Upper lobe of right lung (tissue), 1 donor: ENCODE measurements at regions not wholly inside any gene's neighbourhood (a gene's known extent, or its start where the extent isn't known, plus 50 kb on each side); places are given as distances from the start of the nearest gene placed in this dataset.

Experiments
- ATAC-seq: fragments of 200-7000 bp; cut with Tn5 transposase; one replicate; pipeline ENCODE4 v1.9.1; 2020; ENCODE audit warnings: mild to moderate bottlenecking, moderate library complexity
- DNase-seq: peaks from one replicate; pipeline ENCODE4 v3.0.0-alpha.2; 2020
- H3K27ac ChIP-seq: fragments of 200-600 bp; one replicate; pipeline ENCODE4 v1.8.0; 2022
- H3K27me3 ChIP-seq: fragments of 200-600 bp; one replicate; pipeline ENCODE4 v1.8.0; 2022; ENCODE audit warnings: mild to moderate bottlenecking
- H3K36me3 ChIP-seq: fragments of 200-600 bp; one replicate; pipeline ENCODE4 v1.8.0; 2022
- H3K4me1 ChIP-seq: fragments of 200-600 bp; one replicate; pipeline ENCODE4 v1.8.0; 2022
- H3K4me3 ChIP-seq: fragments of 200-600 bp; one replicate; pipeline ENCODE4 v1.8.0; 2022; ENCODE audit warnings: mild to moderate bottlenecking
- H3K9me3 ChIP-seq: fragments of 200-600 bp; one replicate; pipeline ENCODE4 v1.8.0; 2022
- intact Hi-C: fragments of 100-400 bp; cut with DNase I; formaldehyde crosslinking; loops from one replicate; pipeline ENCODE4 v1.11.0; 2022
- TF ChIP-seq, protein P1 (sequence below): fragments of 200-600 bp; IDR thresholded peaks from one replicate; pipeline ENCODE4 v1.8.0; 2022; ENCODE audit warnings: antibody characterized with exemption
- donor health status: DM: no; HTN: yes; CAD: no; lungs with severe emphysema.

DNA sequence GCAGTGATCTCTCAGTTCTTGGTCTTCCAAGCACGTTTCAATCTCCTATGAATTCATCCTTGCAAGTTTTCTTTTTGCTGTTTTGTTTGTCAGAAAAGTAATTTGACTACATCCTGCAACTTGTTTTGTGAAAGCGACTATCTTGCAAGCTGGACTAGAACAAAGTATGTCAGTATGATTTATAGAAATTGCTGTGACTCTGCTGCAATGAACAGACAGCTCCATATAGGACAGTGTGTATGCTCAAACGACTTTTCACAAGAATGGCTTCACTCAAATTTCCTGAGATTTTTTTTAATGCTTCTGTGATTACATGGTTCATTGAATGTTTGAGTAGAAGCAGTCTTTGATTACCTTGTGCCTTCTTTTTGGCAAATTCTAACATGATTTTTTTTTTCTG lies 123.5 kb upstream of the TRHDE start:
- TF ChIP-seq, protein P1, sequence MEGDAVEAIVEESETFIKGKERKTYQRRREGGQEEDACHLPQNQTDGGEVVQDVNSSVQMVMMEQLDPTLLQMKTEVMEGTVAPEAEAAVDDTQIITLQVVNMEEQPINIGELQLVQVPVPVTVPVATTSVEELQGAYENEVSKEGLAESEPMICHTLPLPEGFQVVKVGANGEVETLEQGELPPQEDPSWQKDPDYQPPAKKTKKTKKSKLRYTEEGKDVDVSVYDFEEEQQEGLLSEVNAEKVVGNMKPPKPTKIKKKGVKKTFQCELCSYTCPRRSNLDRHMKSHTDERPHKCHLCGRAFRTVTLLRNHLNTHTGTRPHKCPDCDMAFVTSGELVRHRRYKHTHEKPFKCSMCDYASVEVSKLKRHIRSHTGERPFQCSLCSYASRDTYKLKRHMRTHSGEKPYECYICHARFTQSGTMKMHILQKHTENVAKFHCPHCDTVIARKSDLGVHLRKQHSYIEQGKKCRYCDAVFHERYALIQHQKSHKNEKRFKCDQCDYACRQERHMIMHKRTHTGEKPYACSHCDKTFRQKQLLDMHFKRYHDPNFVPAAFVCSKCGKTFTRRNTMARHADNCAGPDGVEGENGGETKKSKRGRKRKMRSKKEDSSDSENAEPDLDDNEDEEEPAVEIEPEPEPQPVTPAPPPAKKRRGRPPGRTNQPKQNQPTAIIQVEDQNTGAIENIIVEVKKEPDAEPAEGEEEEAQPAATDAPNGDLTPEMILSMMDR, result no peak
- intact Hi-C loops, result no loop called here

DNA sequence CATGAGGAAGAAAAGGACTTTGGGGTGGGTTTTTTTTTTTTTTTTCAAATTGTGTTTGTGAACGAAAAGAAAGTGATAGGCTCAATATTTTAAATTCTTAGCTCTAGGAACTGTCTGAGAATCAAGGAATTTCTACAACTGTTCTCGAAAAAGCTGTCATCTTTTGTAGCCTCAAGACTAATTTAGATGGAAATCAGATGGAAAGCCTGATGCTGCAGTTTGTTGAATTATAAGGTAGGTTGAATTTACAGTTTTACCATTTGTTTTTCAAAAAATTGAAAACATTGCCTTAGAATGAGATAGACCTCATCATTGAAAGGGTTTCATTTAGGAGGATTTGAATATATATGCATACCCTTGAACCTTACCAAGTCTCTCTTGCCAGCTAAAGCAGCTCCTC lies 109.3 kb upstream of the TRHDE start:
- no peak overlapping the region for H3K27ac ChIP-seq
- H3K4me1 ChIP-seq, result no peaks in the 10 kb centered on the region
- intact Hi-C loops, result no loop called here
- H3K9me3 ChIP-seq, result no peaks in the 10 kb centered on the region
- ATAC-seq (no peak), DNase-seq (no peak)
- no peaks in the 10 kb centered on the region for H3K36me3 ChIP-seq
- no peaks in the 10 kb centered on the region for H3K27me3 ChIP-seq
- no peak overlapping the region for H3K4me3 ChIP-seq
- TF ChIP-seq, protein P1, result no peak

More for the DNA sequence above, 123.5 kb upstream of the TRHDE start:
- ATAC-seq (no peak), DNase-seq (no peak)
- Histone ChIP-seq H3K27ac (no peak overlapping the region), H3K9me3 (no peaks in the 10 kb centered on the region), H3K36me3 (no peaks in the 10 kb centered on the region), H3K27me3 (no peaks in the 10 kb centered on the region), H3K4me1 (no peaks in the 10 kb centered on the region), H3K4me3 (no peak overlapping the region)

DNA sequence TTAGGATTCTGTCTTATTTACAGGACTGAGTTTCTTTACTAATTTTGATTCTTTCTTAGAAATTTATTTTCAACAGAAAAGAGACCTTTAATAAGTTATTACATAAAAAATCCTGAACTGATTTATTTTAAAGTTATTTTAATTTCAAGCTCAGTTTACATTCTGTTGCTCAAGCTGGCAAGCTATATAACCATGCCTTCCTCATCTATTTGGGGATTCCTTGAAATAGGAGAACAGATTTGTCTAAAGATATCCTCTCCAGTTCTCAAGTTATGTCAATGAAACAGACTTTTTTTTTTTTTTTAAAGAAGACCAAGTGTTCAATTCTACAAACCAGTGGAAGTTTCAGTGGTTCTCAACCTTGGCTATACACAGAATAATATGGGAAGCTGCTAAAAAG lies 103.3 kb upstream of the TRHDE start:
- no peak overlapping the region for H3K4me3 ChIP-seq
- no peaks in the 10 kb centered on the region for H3K27me3 ChIP-seq
- DNase-seq (no peak), ATAC-seq (no peak)
- H3K9me3 ChIP-seq, result no peaks in the 10 kb centered on the region
- H3K4me1 ChIP-seq, result no peaks in the 10 kb centered on the region
- no peaks in the 10 kb centered on the region for H3K36me3 ChIP-seq
- no peak overlapping the region for H3K27ac ChIP-seq
- intact Hi-C loops, result no loop called here
- TF ChIP-seq, protein P1, result no peak

DNA sequence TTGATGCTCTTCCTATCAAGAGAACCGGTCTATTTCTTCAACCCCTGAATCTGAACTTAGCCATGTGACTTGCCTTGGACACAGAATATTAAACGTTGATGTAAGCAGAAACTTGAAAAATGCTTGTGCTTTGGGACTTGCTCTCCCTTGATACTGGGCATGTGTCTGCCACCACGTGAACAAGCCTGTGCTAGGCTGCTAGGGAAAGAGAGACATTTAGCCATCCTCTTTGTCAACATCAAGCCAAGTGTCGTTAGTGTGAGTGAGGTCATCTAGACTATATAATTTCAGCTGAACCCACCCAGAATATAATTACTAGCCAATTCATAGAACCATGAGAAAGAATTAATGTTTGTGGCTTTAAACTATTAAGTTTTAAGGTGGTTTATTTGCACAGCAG lies 98.2 kb upstream of the TRHDE start:
- TF ChIP-seq, protein P1, result no peak
- no peaks in the 10 kb centered on the region for H3K9me3 ChIP-seq
- DNase-seq, result no peak
- ATAC-seq, result no peak
- no peaks in the 10 kb centered on the region for H3K27me3 ChIP-seq
- H3K4me1 ChIP-seq, result no peaks in the 10 kb centered on the region
- no peak overlapping the region for H3K27ac ChIP-seq
- intact Hi-C loops, result no loop called here
- no peaks in the 10 kb centered on the region for H3K36me3 ChIP-seq
- H3K4me3 ChIP-seq, result no peak overlapping the region

DNA sequence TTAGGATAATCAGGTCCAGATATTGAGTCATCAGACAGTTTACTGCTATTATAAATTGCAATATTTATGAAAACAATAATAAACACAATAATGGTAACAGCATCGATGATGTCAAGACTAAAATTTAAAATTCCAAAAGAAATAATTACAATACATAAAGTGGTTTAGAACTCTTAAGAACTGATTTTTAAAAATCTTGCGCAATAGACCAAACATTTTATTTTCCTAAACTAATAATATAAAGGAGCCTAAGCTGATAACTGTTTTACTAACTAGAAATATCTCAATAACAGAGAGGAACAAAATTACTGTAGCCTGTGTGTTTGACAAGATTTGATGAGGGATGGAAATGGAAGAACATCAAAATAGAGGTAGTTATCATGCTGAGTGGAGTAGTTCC lies 93.9 kb upstream of the TRHDE start:
- Histone ChIP-seq H3K9me3 (no peaks in the 10 kb centered on the region), H3K27ac (no peak overlapping the region), H3K27me3 (no peaks in the 10 kb centered on the region), H3K4me3 (no peak overlapping the region), H3K36me3 (no peaks in the 10 kb centered on the region), H3K4me1 (no peaks in the 10 kb centered on the region)
- ATAC-seq, result no peak
- DNase-seq, result no peak
- intact Hi-C loops, result no loop called here
- TF ChIP-seq, protein P1, result no peak

DNA sequence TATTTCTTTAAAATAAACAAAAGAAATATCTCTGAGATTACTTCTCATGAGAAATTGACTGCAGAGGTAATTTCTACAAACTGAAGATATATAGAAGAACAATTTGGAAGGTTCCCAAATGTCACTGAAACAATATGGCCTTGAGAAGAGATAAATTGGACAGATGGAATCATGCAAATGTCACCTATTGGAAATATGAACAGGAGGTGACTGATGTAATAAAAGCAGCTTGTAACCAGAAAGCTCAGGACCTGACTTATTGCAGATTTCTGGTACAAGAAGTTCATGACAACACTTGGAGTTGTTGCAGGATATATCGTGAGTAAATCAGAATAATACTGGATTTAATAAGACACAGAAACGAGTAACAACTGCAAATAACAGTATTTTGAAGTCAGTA lies 93.3 kb upstream of the TRHDE start:
- H3K27me3 ChIP-seq, result no peaks in the 10 kb centered on the region
- H3K4me1 ChIP-seq, result no peaks in the 10 kb centered on the region
- no peaks in the 10 kb centered on the region for H3K36me3 ChIP-seq
- H3K4me3 ChIP-seq, result no peak overlapping the region
- no peak for ATAC-seq
- intact Hi-C loops, result no loop called here
- TF ChIP-seq, protein P1, result no peak
- H3K27ac ChIP-seq, result no peak overlapping the region
- no peak for DNase-seq
- H3K9me3 ChIP-seq, result no peaks in the 10 kb centered on the region
